BLaER1 (cell line): ENCODE measurements at regions not wholly inside any gene's neighbourhood (a gene's known extent, or its start where the extent isn't known, plus 50 kb on each side); places are given as distances from the start of the nearest gene placed in this dataset.

ENCODE experiments used
- H3K27ac ChIP-seq: shearing (Covaris generic); formaldehyde crosslinking; 2 replicates; pipeline ENCODE4 v1.8.1; 2022
- H3K27me3 ChIP-seq: shearing (Covaris generic); formaldehyde crosslinking; 2 replicates; pipeline ENCODE4 v1.8.1; 2022
- H3K36me3 ChIP-seq: shearing (Covaris generic); formaldehyde crosslinking; 2 replicates; pipeline ENCODE4 v1.8.1; 2022
- H3K4me1 ChIP-seq: shearing (Covaris generic); formaldehyde crosslinking; 2 replicates; pipeline ENCODE4 v1.8.1; 2022
- H3K4me2 ChIP-seq: shearing (Covaris generic); formaldehyde crosslinking; 2 replicates; pipeline ENCODE4 v1.8.1; 2022
- H3K4me3 ChIP-seq: shearing (Covaris generic); formaldehyde crosslinking; 2 replicates; pipeline ENCODE4 v1.8.1; 2022
- H3K9ac ChIP-seq: shearing (Covaris generic); formaldehyde crosslinking; 2 replicates; pipeline ENCODE4 v1.8.1; 2022
- H3K9me3 ChIP-seq: shearing (Covaris generic); formaldehyde crosslinking; 2 replicates; pipeline ENCODE4 v1.8.1; 2022
- H4K20me1 ChIP-seq: shearing (Covaris generic); formaldehyde crosslinking; 2 replicates; pipeline ENCODE4 v1.8.1; 2022
- Cebpa-rat ChIP-seq: shearing (Covaris generic); IDR thresholded peaks from 2 replicates; pipeline ENCODE4 v1.8.1; 2022

DNA sequence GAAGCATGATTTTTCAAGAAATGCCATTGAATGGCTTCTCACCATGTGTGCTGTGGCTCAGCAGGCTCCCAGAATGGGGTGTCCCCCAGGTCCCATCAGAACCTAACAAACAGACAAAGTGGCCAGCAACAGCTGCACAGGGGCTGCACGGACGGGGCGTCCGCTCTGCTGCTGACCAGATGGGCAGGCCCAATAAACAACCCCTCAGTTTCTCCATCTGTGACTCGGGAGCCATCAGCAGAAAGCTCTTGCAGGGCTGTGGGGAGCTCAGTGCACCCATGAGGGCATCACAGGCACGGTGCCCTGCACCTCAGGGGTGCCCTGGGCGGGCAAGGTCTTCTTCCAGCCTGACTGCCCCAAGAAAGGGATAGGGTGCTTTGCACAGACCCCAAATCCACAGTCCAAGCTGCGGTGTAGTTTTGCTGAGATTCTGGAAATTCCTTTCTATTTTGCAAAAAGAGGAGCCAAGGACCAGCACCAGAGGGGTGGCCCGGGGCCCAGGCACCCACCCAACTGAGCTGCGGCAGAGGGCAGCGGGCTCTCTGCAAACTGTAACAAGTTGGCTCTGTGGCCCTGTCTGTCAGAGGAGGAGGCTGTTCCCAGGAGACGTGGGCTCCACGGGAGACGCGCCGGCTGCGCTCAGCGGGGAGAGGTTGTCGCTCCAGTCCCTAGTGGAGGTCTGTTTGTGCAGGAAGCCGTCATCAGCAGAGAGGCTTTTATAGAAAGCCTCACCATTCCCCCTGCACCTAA lies 138.7 kb upstream of the PPP1R26 start:
- no peak overlapping the region for H3K4me3 ChIP-seq
- peaks cover 12% of the 10 kb centered on the region for H4K20me1 ChIP-seq
- no peaks in the 10 kb centered on the region for H3K36me3 ChIP-seq
- H3K27me3 ChIP-seq: 0 out of 2 replicates have a peak, but pooled peaks cover 4% of the 10 kb centered on the region
- no peak overlapping the region for H3K9ac ChIP-seq
- H3K27ac ChIP-seq: no peak overlapping the region
- H3K4me2 ChIP-seq: peak overlapping the region; percentile 62
- peaks cover 55% of the 10 kb centered on the region for H3K4me1 ChIP-seq
- no peak for TF ChIP-seq Cebpa-rat
- H3K9me3 ChIP-seq: no peaks in the 10 kb centered on the region

DNA sequence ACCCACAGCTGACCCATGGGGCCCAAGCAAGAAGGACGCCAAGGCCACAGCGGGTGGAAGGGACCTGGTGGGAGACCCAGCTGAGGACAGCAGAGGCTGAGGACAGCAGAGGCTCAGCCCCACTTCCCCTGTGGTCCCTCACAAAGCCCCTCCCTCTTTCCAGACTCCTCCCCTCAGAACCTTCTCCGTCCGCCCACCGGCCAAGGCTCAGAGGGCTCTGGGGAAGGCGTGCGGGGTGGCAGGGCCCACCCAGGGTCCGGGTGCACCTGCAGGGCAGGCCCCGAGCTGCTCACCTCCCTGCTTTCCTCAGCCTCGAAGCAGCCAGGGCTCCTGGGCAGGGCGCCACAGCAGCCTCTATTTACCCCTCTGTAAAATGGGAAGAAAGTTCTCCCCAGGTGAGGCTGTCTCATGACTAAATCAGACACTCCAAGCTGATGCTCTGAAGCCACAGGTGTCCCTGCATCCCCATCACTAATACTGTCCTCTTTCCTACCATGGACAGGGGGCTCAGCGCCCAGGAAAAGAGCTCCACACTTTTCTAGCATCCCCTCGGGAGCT lies 137.9 kb upstream of the PPP1R26 start:
- Histone ChIP-seq H3K4me2 (peak overlapping the region; percentile 62), H4K20me1 (peaks cover 17% of the 10 kb centered on the region), H3K9me3 (no peaks in the 10 kb centered on the region), H3K36me3 (no peaks in the 10 kb centered on the region), H3K27me3 (0 out of 2 replicates have a peak, but pooled peaks cover 4% of the 10 kb centered on the region), H3K4me3 (no peak overlapping the region), H3K4me1 (peaks cover 55% of the 10 kb centered on the region), H3K27ac (no peak overlapping the region), H3K9ac (no peak overlapping the region)
- no peak for TF ChIP-seq Cebpa-rat

DNA sequence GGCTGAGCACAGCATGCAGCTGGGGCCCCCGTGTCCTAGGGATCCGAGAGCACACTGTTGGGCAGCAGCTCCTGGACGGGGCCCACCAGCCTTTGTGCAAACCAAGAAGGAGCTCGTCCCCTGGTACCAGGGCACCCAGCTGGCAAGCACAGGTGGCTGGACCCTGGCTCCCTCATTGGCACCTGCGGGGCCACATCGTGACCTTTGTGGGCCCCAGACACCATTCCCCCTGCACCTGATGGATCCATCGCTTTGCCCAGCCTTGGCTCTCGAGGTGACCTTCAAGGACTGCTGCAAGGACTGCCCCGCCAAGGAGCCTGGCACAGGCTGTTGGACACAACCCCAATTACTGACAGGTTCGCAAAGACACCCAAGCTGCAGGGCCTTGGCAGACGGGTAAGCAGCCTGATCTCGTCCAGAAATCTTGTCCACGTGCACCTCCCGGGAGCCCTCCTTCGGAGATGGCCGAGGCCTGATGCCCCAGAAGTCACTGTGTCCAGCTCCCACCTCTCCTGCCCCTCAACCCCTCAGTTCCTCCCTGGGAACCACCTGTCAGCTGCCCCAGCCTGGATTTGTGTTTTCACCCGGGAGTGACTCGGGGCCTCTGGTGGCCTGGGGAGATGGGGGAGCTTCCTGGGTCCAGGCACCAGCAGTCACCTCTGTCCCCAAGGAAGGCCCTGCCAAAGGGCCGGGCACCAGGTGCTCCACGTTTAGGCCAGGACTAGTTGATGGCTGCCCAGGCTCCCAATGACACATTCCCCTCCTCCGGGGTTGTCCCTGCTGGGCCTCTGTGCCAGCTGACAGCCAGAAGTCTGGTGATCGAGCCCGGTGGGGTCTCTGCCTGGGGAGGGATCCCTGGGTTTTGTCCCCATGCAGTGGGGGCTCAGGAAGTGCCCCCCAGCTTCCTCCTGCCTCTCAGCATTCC lies 137.1 kb upstream of the PPP1R26 start:
- H4K20me1 ChIP-seq: peaks cover 17% of the 10 kb centered on the region
- H3K27me3 ChIP-seq: 0 out of 2 replicates have a peak, but pooled peaks cover 4% of the 10 kb centered on the region
- peak overlapping the region; percentile 62 for H3K4me2 ChIP-seq
- no peak overlapping the region for H3K4me3 ChIP-seq
- TF ChIP-seq Cebpa-rat: no peak
- H3K27ac ChIP-seq: no peak overlapping the region
- no peaks in the 10 kb centered on the region for H3K9me3 ChIP-seq
- no peaks in the 10 kb centered on the region for H3K36me3 ChIP-seq
- peaks cover 55% of the 10 kb centered on the region for H3K4me1 ChIP-seq
- no peak overlapping the region for H3K9ac ChIP-seq

DNA sequence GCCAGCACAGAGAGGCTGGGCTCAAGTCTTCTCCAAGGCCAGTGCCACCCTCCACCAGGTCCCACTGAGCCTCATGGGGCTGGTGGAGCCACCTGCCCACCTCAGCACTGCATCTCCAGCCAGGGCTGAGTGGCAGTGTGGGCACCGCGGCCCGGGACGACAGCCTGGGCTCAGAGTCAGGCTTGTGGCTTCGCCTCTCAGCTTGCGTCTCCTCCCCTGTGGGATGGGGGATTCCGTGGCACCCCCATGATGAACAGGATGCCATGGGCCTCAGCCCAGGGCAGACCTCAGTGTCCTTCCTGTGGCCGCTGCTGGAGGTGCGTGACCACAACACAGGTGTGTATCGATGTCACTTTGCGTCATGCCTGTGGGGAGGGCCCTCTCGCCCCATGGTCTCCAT lies 136.4 kb upstream of the PPP1R26 start:
- no peaks in the 10 kb centered on the region for H3K36me3 ChIP-seq
- H3K27me3 ChIP-seq: 0 out of 2 replicates have a peak, but pooled peaks cover 4% of the 10 kb centered on the region
- peak overlapping the region; percentile 62 for H3K4me2 ChIP-seq
- H4K20me1 ChIP-seq: peaks cover 17% of the 10 kb centered on the region
- H3K27ac ChIP-seq: no peak overlapping the region
- no peak overlapping the region for H3K9ac ChIP-seq
- no peak overlapping the region for H3K4me3 ChIP-seq
- no peak for TF ChIP-seq Cebpa-rat
- H3K4me1 ChIP-seq: peaks cover 55% of the 10 kb centered on the region
- H3K9me3 ChIP-seq: no peaks in the 10 kb centered on the region

DNA sequence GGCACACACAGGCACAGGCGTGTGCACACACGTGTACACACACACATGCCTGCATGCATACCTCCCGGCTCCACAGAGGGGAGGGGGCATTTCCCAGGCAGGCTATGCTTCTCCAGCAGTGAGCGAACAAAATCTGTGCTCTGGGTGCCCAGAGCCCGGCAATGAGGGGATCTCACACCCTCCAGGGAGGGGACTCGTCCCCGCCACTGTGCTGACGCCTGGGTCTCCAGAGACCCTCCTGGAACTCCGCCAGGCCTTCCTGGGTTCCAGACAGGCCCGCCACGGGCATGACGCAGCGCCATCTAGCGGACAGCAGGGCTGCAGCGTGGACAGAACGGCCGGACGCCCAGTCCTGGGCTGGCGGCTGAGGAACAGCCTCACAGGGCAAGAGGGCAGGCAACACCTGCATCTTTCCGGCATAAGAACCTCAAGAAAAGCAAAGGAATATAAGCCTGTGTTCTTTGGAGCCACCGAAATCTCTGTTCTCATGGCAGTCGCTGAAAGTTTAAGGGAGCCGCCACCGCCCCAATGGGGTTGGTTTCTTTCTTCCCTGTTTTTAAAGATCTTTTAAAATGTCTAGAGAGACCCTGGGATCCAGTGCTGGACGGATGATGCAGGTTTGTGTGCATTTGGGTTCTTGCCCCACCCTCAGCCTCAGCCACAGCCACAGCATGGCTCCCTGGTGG lies 135.6 kb upstream of the PPP1R26 start:
- Histone ChIP-seq H3K4me1 (peaks cover 60% of the 10 kb centered on the region), H3K9me3 (no peaks in the 10 kb centered on the region), H3K4me2 (peak overlapping the region; percentile 62), H3K9ac (no peak overlapping the region), H4K20me1 (peaks cover 20% of the 10 kb centered on the region), H3K27ac (no peak overlapping the region), H3K27me3 (0 out of 2 replicates have a peak, but pooled peaks cover 4% of the 10 kb centered on the region), H3K36me3 (no peaks in the 10 kb centered on the region), H3K4me3 (no peak overlapping the region)
- no peak for TF ChIP-seq Cebpa-rat

DNA sequence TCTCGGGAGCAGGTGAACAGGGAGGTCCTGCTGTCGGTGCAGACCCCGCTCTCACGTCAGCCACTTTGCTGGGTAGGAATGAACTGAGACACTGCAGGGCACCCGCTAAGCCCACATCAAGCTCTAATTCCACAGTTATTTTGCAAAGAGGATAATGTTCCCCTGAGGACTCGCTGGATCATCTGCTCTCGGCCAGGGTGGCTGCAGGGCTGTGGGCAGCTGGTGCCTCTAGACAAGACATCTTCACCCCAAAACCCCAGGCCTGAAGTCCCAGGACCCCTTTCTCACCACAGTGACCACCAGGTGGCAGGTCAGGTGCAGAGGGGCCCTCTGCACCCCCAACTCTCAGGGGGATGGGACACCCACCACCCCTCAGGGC lies 135.1 kb upstream of the PPP1R26 start:
- TF ChIP-seq Cebpa-rat: no peak
- Histone ChIP-seq H3K36me3 (no peaks in the 10 kb centered on the region), H3K4me3 (no peak overlapping the region), H3K27ac (no peak overlapping the region), H4K20me1 (peaks cover 26% of the 10 kb centered on the region), H3K9ac (no peak overlapping the region), H3K4me2 (no peak overlapping the region), H3K27me3 (0 out of 2 replicates have a peak, but pooled peaks cover 2% of the 10 kb centered on the region), H3K9me3 (no peaks in the 10 kb centered on the region), H3K4me1 (peaks cover 62% of the 10 kb centered on the region)

DNA sequence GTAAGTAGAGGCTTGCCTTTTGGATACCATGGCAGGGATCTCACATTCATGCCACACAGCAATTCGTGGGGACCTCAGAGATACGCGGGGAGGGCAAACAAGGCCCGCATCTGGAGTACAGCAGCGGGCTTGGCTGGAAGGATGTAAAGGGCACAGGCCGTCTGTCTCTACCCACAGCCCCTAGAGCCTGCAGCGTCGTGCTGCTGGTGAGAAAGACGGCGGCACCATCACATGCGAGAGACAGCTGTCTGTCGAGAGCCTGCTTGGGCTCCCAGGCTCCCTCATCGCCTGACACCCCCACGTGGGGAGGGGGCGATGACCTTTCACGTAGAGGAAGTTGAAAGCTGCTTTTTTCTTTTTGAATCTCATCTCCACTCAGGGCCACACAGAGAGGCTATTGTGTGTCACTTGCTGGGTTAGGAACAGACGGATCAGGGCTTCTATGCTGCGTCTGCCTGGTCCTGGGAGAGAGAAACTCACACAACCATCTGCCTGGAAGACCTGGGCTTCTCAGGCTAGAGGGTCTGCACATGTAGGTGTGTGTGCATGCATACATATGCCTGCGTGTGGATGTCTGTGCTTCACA lies 134.6 kb upstream of the PPP1R26 start:
- peaks cover 62% of the 10 kb centered on the region for H3K4me1 ChIP-seq
- no peak overlapping the region for H3K27ac ChIP-seq
- no peaks in the 10 kb centered on the region for H3K9me3 ChIP-seq
- H3K4me3 ChIP-seq: no peak overlapping the region
- H3K4me2 ChIP-seq: no peak overlapping the region
- H3K27me3 ChIP-seq: no peaks in the 10 kb centered on the region
- no peak for TF ChIP-seq Cebpa-rat
- peaks cover 30% of the 10 kb centered on the region for H4K20me1 ChIP-seq
- no peaks in the 10 kb centered on the region for H3K36me3 ChIP-seq
- H3K9ac ChIP-seq: no peak overlapping the region

DNA sequence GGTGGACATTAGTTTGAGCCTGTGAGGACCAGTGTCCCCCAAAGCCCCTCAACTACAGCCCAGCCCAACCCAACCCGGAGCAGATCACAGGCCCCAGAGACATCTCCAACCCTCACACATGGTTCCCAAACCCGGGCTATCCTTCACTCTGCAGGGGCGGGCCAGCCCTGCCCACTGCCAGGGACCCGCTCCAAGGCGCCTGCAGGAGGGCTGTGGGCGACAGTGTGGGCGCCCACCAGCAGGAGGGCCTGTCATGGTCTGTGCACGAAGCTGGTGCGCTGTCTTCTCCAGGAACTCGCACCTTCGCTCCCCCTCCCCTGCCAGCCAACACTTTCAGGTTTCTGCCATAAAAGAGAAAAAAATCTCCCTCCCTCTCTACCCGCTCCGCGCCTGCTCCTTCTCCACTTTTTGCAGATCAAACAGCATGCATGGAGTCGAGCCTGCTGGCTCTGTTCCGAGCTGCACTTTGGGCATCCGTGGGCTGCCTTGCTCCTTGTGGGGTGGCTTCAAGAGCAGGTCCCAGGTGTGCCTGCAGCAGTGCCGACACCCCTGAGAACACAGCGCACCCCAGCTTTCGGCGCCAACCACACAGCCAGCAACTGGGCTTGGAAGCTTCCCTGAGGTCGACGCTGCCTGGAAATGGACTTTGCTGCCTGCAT lies 133.7 kb upstream of the PPP1R26 start:
- no peaks in the 10 kb centered on the region for H3K9me3 ChIP-seq
- TF ChIP-seq Cebpa-rat: no peak
- H3K4me2 ChIP-seq: no peak overlapping the region
- peaks cover 55% of the 10 kb centered on the region for H3K4me1 ChIP-seq
- H4K20me1 ChIP-seq: peaks cover 30% of the 10 kb centered on the region
- no peaks in the 10 kb centered on the region for H3K36me3 ChIP-seq
- no peak overlapping the region for H3K9ac ChIP-seq
- H3K4me3 ChIP-seq: no peak overlapping the region
- no peaks in the 10 kb centered on the region for H3K27me3 ChIP-seq
- no peak overlapping the region for H3K27ac ChIP-seq
